Retinal pigment epithelial cell (primary cell): ENCODE measurements at regions not wholly inside any gene's neighbourhood (a gene's known extent, or its start where the extent isn't known, plus 50 kb on each side); places are given as distances from the start of the nearest gene placed in this dataset.
"Not testable (repeated sequence)": the region's sequence is repeated elsewhere in the genome, so short reads cannot be mapped to it uniquely, and the experiment has no call there.

Experiments used
- DNase-seq: peaks from one replicate; pipeline ENCODE4 v3.0.0-alpha.2; 2010; ENCODE audit warnings: low read depth
- H3K4me3 ChIP-seq: 2 replicates; pipeline ENCODE4 v1.5.1; 2011; ENCODE audit warnings: mild to moderate bottlenecking, low read length, control low read depth, moderate library complexity
- CTCF ChIP-seq: conservative IDR thresholded peaks from 2 replicates; pipeline ENCODE4 v1.5.1; 2011; ENCODE audit warnings: low read depth, low read length, control low read depth, inconsistent platforms

- H3K4me3 ChIP-seq: no peak overlapping the region
- TF ChIP-seq CTCF: no peak
- no peak for DNase-seq
Measured at GRCh38 chrX:88024022-88024421, 506.4 kb downstream of the KLHL4 start.

DNA sequence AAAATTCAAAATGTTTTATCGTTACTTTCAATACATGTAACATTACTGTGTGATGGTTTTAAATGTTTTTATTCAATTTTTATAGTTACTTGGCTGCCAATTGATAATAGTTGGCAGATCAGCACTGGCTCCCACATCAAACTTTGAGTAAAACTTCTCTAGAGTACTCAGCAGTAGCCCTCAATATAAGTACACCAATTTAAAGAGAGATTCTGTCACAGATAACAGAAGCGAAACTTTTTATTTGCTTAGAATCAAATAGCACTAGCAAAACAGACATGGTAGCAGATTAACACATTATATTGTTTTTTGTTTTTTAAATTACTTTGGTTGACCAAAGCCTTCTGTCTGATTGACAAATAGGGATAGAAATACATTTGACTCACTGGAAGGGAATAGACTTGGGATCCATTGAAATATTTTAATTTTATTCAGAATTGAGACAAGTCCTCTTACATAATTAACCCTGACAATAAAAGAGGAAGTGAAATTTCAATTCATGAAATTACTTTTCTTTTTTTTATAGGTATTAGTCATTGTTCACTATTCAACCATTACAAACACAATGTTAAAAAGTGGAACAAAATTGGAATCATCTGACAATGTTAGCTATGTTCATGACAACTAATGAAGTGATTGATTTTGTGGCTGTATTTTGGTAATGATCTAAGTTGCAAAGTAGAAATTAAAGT is 554.9 kb downstream of the KLHL4 start:
- DNase-seq: no peak
- H3K4me3 ChIP-seq: no peak overlapping the region
- no peak for TF ChIP-seq CTCF

GRCh38 chrX:88101968-88102367 is 584.4 kb downstream of the KLHL4 start:
- DNase-seq: no peak
- H3K4me3 ChIP-seq: no peak overlapping the region
- no peak for TF ChIP-seq CTCF

DNA sequence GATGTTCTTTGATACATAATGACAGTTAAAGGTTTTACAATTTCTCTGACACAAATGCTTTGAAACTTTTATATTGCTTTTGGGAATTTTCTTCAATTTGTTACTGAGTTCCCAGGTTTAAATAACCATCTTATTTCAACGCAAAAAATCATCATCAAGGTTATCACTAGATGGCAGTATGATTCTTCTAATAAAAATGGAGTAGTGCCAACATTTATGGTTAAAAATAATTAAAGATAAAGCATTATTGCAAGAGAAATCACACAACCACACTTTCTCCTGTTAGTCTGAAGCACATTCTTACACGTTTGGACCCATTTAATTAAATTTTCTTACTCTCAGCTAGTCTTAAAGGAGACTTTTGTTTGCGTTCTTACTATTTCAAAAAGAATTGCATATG is 611.3 kb upstream of the CPXCR1 start:
- no peak for TF ChIP-seq CTCF
- DNase-seq: no peak
- no peak overlapping the region for H3K4me3 ChIP-seq

- no peak for DNase-seq
- no peak for TF ChIP-seq CTCF
- no peak overlapping the region for H3K4me3 ChIP-seq
Measured at GRCh38 chrX:88136328-88136727, 610.7 kb upstream of the CPXCR1 start.

GRCh38 chrX:88146577-88146976 is 600.4 kb upstream of the CPXCR1 start:
- no peak for DNase-seq
- H3K4me3 ChIP-seq: no peak overlapping the region
- no peak for TF ChIP-seq CTCF

DNA sequence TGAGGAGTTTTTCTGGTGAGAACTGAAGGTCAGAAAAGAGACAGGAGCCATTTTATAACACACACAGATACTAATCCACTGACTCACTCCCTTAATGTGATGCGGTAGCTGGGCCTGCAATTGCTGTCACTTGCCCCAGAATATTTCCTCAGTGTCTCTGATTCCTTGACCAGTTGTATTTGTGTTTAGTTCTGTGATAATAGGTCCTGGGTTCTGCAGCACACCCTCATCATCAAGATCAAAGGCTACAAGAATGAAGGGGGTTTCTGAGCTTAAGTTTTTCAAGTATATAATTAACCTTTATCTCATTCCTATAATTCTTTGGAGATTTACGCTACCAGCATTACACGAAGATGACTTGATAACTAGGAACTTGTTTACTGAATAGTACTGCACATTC is 576.5 kb upstream of the CPXCR1 start:
- TF ChIP-seq CTCF: no peak
- no peak overlapping the region for H3K4me3 ChIP-seq
- DNase-seq: no peak

DNA sequence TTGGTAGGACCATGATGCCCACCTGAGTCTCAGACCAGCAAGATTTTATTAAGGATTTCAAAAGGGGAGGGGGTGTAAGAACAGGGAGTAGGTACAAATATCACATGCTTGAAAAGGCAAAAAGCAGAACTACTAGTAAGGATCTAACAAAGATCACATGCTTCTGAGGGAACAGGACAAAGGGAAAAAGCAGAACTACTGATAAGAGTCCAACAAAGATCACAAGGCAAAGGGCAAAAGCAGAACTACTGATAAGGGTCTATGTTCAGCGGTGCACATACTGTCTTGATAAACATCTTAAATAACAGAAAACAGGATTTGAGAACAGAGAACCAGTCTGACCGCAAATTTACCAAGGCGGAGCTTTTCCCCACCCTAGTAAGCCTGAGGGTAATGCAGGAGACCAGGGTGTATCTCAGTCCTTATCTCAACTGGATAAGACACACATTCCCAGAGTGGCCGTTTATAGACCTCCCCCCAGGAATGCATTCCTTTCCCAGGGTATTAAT is 573.0 kb upstream of the CPXCR1 start:
- DNase-seq, H3K4me3 ChIP-seq: not testable (repeated sequence)
